ENCODE measurements at regions not wholly inside any gene's neighbourhood (a gene's known extent, or its start where the extent isn't known, plus 50 kb on each side); places are given as distances from the start of the nearest gene placed in this dataset.

DNA sequence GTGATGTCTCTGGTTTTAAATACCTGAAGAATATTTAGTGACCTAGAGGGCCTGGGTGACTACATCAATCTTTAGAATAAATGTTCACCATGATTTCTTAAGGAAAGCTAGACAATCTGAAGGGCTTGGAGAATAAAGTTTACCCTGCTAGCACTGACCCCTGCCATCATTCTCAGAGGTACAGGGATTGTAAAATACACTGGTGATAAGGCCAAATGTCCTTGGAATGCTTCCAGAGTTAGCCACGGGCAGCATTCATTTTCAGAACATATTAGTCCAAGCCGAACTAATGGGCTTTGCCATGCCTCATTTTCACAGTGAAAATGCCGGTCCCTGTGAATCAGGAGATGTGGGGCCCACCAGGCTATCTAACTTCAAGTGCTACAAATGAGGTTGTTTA is 1381.7 kb upstream of the SEL1L start:
- H2AFZ ChIP-seq (ENCODE audit: low read length): no peak overlapping the region
- H3K36me3 ChIP-seq (ENCODE audit: insufficient read depth, low read length): no peaks in the 10 kb centered on the region
- no peak overlapping the region for H3K27ac ChIP-seq (ENCODE audit: low read depth, low read length, poor library complexity, severe bottlenecking)
- DNase-seq (ENCODE audit: low spot score): no peak
- POLR2A ChIA-PET: no interaction called here
- no peak overlapping the region for H3K4me3 ChIP-seq (ENCODE audit: low read depth, low read length, poor library complexity, severe bottlenecking)
- CTCF ChIA-PET (ENCODE audit: unreplicated experiment): no interaction called here
- H4K20me1 ChIP-seq (ENCODE audit: insufficient read depth, low read length): no peaks in the 10 kb centered on the region
- H3K9me3 ChIP-seq (ENCODE audit: low read length): no peaks in the 10 kb centered on the region
- BruUV-seq (replicated peaks): no TSS peak
- TF ChIP-seq, protein P1, sequence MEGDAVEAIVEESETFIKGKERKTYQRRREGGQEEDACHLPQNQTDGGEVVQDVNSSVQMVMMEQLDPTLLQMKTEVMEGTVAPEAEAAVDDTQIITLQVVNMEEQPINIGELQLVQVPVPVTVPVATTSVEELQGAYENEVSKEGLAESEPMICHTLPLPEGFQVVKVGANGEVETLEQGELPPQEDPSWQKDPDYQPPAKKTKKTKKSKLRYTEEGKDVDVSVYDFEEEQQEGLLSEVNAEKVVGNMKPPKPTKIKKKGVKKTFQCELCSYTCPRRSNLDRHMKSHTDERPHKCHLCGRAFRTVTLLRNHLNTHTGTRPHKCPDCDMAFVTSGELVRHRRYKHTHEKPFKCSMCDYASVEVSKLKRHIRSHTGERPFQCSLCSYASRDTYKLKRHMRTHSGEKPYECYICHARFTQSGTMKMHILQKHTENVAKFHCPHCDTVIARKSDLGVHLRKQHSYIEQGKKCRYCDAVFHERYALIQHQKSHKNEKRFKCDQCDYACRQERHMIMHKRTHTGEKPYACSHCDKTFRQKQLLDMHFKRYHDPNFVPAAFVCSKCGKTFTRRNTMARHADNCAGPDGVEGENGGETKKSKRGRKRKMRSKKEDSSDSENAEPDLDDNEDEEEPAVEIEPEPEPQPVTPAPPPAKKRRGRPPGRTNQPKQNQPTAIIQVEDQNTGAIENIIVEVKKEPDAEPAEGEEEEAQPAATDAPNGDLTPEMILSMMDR (conservative IDR thresholded peaks at IDR 0.05; ENCODE audit: low read length): no peak
- TF ChIP-seq EZH2phosphoT487 (IDR thresholded peaks at IDR 0.05; ENCODE audit: borderline replicate concordance, low read depth, low read length): no peak
- H3K9me2 ChIP-seq (ENCODE audit: insufficient read depth, low read length): no peaks in the 10 kb centered on the region
- intact Hi-C loops (cut with micrococcal nuclease; ENCODE audit: unreplicated experiment): no loop called here
- no peaks in the 10 kb centered on the region for H3K79me2 ChIP-seq (ENCODE audit: insufficient read depth, low read depth, low read length)
- no peak overlapping the region for H3K4me2 ChIP-seq (ENCODE audit: low read length)
- H3K4me1 ChIP-seq (ENCODE audit: insufficient read depth, low read length, poor library complexity, severe bottlenecking): no peaks in the 10 kb centered on the region

DNA sequence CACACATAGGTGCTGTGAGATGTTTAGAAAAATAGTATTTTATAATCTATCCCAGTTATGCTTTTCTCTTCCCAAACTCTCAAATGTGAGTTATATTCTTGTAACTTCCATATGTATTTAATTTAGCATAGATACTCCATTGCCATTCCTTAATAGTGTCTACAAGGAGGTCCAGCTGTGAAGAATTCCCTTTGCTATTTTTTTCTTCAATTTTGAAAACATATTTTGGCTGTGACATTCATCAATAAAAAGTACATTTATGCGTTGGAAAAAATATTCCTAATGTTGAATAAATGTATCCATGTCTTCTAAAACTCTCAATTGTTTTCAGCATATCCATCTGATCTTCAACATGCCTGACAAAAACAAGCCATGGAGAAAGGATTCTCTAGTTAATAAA is 1402.0 kb upstream of the SEL1L start:
- no peak for DNase-seq (ENCODE audit: low spot score)
- Histone ChIP-seq H3K27ac (ENCODE audit: low read depth, low read length, poor library complexity, severe bottlenecking) (no peak overlapping the region), H3K79me2 (ENCODE audit: insufficient read depth, low read depth, low read length) (no peaks in the 10 kb centered on the region), H3K36me3 (ENCODE audit: insufficient read depth, low read length) (no peaks in the 10 kb centered on the region), H3K4me2 (ENCODE audit: low read length) (no peak overlapping the region), H3K4me3 (ENCODE audit: low read depth, low read length, poor library complexity, severe bottlenecking) (no peak overlapping the region), H3K9me3 (ENCODE audit: low read length) (no peaks in the 10 kb centered on the region), H4K20me1 (ENCODE audit: insufficient read depth, low read length) (no peaks in the 10 kb centered on the region), H2AFZ (ENCODE audit: low read length) (no peak overlapping the region), H3K4me1 (ENCODE audit: insufficient read depth, low read length, poor library complexity, severe bottlenecking) (no peaks in the 10 kb centered on the region), H3K9me2 (ENCODE audit: insufficient read depth, low read length) (no peaks in the 10 kb centered on the region)
- POLR2A ChIA-PET: no interaction called here
- no TSS peak for BruUV-seq (replicated peaks)
- TF ChIP-seq, protein P1 (conservative IDR thresholded peaks at IDR 0.05; ENCODE audit: low read length): no peak
- no peak for TF ChIP-seq EZH2phosphoT487 (IDR thresholded peaks at IDR 0.05; ENCODE audit: borderline replicate concordance, low read depth, low read length)
- intact Hi-C loops (cut with micrococcal nuclease; ENCODE audit: unreplicated experiment): no loop called here
- CTCF ChIA-PET (ENCODE audit: unreplicated experiment): no interaction called here

DNA sequence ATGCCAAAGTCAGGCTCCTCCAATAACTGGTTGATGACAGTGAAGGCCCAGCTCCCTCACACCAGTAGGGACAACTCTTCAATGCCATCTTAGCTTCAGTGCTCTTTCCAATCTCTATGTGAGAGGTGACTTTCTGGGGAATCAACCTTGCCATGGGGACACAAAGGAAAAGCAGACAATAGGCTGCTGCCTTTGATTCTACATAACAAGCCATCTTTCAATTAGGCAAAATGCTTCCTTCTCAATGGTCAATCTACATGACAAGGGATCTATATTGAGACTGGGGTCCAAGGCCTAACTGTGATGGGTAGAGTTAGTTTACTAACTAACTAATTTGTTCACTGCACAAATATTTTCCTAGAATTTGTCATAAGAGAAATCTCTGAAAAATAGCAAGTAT is 1417.5 kb upstream of the SEL1L start:
- H3K79me2 ChIP-seq (ENCODE audit: insufficient read depth, low read depth, low read length): no peaks in the 10 kb centered on the region
- no peak for TF ChIP-seq EZH2phosphoT487 (IDR thresholded peaks at IDR 0.05; ENCODE audit: borderline replicate concordance, low read depth, low read length)
- TF ChIP-seq, protein P1 (conservative IDR thresholded peaks at IDR 0.05; ENCODE audit: low read length): no peak
- intact Hi-C loops (cut with micrococcal nuclease; ENCODE audit: unreplicated experiment): no loop called here
- DNase-seq (ENCODE audit: low spot score): no peak
- H3K4me3 ChIP-seq (ENCODE audit: low read depth, low read length, poor library complexity, severe bottlenecking): no peak overlapping the region
- ChIA-PET CTCF (ENCODE audit: unreplicated experiment) (no interaction called here), POLR2A (interaction anchor here (0.5 to 1.6 kb wide), 2 partner anchors 9 to 11 kb away, joined by 3 read pairs; no protein-coding TSS in a partner anchor)
- H3K9me2 ChIP-seq (ENCODE audit: insufficient read depth, low read length): no peaks in the 10 kb centered on the region
- H3K36me3 ChIP-seq (ENCODE audit: insufficient read depth, low read length): no peaks in the 10 kb centered on the region
- H3K27ac ChIP-seq (ENCODE audit: low read depth, low read length, poor library complexity, severe bottlenecking): no peak overlapping the region
- BruUV-seq (replicated peaks): no TSS peak
- H3K4me1 ChIP-seq (ENCODE audit: insufficient read depth, low read length, poor library complexity, severe bottlenecking): no peaks in the 10 kb centered on the region
- no peaks in the 10 kb centered on the region for H4K20me1 ChIP-seq (ENCODE audit: insufficient read depth, low read length)
- no peak overlapping the region for H2AFZ ChIP-seq (ENCODE audit: low read length)
- H3K9me3 ChIP-seq (ENCODE audit: low read length): no peaks in the 10 kb centered on the region
- H3K4me2 ChIP-seq (ENCODE audit: low read length): no peak overlapping the region

All from OCI-LY7 (cell line).